PC-9 (cell line): ENCODE measurements at regions not wholly inside any gene's neighbourhood (a gene's known extent, or its start where the extent isn't known, plus 50 kb on each side); places are given as distances from the start of the nearest gene placed in this dataset.
A peak's percentile ranks its signal among the peaks of the same experiment; 100 is the strongest.

Experiments
- BruUV-seq: library from RNA; stranded (reverse); fragments of 400-500 nt; replicated peaks from 2 replicates; lab custom pipeline; 2021; lab: Mats Ljungman, UMichigan
- CTCF ChIA-PET: fragments of 300-600 bp; sonication (Branson Sonifier 250); formaldehyde crosslinking; loops from one replicate; lab custom pipeline; 2022; ENCODE audit warnings: antibody characterized with exemption; lab: Charles Lee
- POLR2A ChIA-PET: fragments of 300-600 bp; sonication (Branson Sonifier 250); formaldehyde crosslinking; loops from one replicate; lab custom pipeline; 2022; ENCODE audit warnings: antibody characterized with exemption; ENCODE audit not compliant: unreplicated experiment; lab: Charles Lee
- DNase-seq, 2 experiments: peaks; one replicate each; pipeline versions ENCODE4 v3.0.0 to v3.0.0-alpha.2; 2015 to 2022; ENCODE audit warnings: mixed read lengths in 1 of 2
- H2AFZ ChIP-seq: fragments of 200-600 bp; sonication (generic); 2 replicates; pipeline ENCODE4 v1.8.1; 2017; ENCODE audit warnings: antibody characterized with exemption
- H3F3A ChIP-seq: fragments of 200-600 bp; sonication (generic); 2 replicates; pipeline ENCODE4 v1.8.1; 2017; ENCODE audit warnings: antibody characterized with exemption, mild to moderate bottlenecking, low read depth; ENCODE audit not compliant: insufficient read depth
- H3K27ac ChIP-seq: fragments of 200-600 bp; sonication (generic); 2 replicates; pipeline ENCODE4 v1.6.1; 2016; ENCODE audit warnings: mixed run types
- H3K27me3 ChIP-seq: fragments of 200-600 bp; sonication (generic); 2 replicates; pipeline ENCODE4 v1.6.1; 2016; ENCODE audit warnings: low read depth, mixed run types; ENCODE audit not compliant: insufficient read depth
- H3K36me3 ChIP-seq: fragments of 200-600 bp; sonication (generic); 2 replicates; pipeline ENCODE4 v1.6.1; 2016; ENCODE audit warnings: low read depth, mixed run types
- H3K4me1 ChIP-seq: fragments of 200-600 bp; sonication (generic); replicated peaks from 2 replicates; pipeline ENCODE4 v1.6.1; 2016; ENCODE audit warnings: mixed run types; ENCODE audit not compliant: insufficient read depth
- H3K4me2 ChIP-seq: fragments of 200-600 bp; sonication (generic); 2 replicates; pipeline ENCODE4 v1.6.1; 2017; ENCODE audit warnings: mixed run types
- H3K4me3 ChIP-seq: fragments of 200-600 bp; sonication (generic); 2 replicates; pipeline ENCODE4 v1.6.1; 2016; ENCODE audit warnings: mixed run types
- H3K79me2 ChIP-seq: fragments of 200-600 bp; sonication (generic); 2 replicates; pipeline ENCODE4 v1.6.1; 2017; ENCODE audit warnings: low read depth, mixed run types
- H3K9me2 ChIP-seq: fragments of 200-600 bp; sonication (generic); 2 replicates; pipeline ENCODE4 v1.8.1; 2017; ENCODE audit warnings: mild to moderate bottlenecking; ENCODE audit not compliant: insufficient read depth
- H3K9me3 ChIP-seq: fragments of 200-600 bp; sonication (generic); 2 replicates; pipeline ENCODE4 v1.8.1; 2016; ENCODE audit warnings: low read depth; ENCODE audit not compliant: insufficient read depth
- H4K20me1 ChIP-seq: fragments of 200-600 bp; sonication (generic); 2 replicates; pipeline ENCODE4 v1.8.1; 2017; ENCODE audit not compliant: insufficient read depth
- EZH2 ChIP-seq: fragments of 200-600 bp; sonication (generic); IDR thresholded peaks from 2 replicates; pipeline ENCODE4 v1.8.0; 2017; ENCODE audit warnings: antibody characterized with exemption, low read depth
- intact Hi-C: fragments of 100-400 bp; cut with micrococcal nuclease; formaldehyde crosslinking; loops from one replicate; pipeline ENCODE4 v1.10.0; 2022; ENCODE audit not compliant: unreplicated experiment
- TF ChIP-seq, protein P1 (sequence below): fragments of 200-600 bp; sonication (generic); conservative IDR thresholded peaks from 2 replicates; pipeline ENCODE4 v1.6.1; 2017; ENCODE audit warnings: mixed run types, antibody characterized with exemption, mild to moderate bottlenecking, moderate library complexity

- intact Hi-C loops = no loop called here
These were observed 153.7 kb upstream of the FGF16 start for GRCh38 chrX:77293331-77293995.

GRCh38 chrX:77298296-77298695 is 148.9 kb upstream of the FGF16 start:
- Histone ChIP-seq H3K4me2 (peak overlapping the region; percentile 76), H3K9me3 (no peaks in the 10 kb centered on the region), H3K79me2 (no peaks in the 10 kb centered on the region), H2AFZ (peak overlapping the region; percentile 70; the same call in 1 of the 2 replicates), H3K27ac (peak overlapping the region; percentile 76), H4K20me1 (no peaks in the 10 kb centered on the region), H3K9me2 (no peaks in the 10 kb centered on the region), H3K36me3 (no peaks in the 10 kb centered on the region), H3F3A (peaks cover 7% of the 10 kb centered on the region), H3K27me3 (no peaks in the 10 kb centered on the region), H3K4me3 (peak overlapping the region; percentile 28; the same call in 1 of the 2 replicates), H3K4me1 (peaks cover 26% of the 10 kb centered on the region)
- peak in 1 of 2 experiments; percentile 64 for DNase-seq
- BruUV-seq = no TSS peak
- TF ChIP-seq, protein P1, sequence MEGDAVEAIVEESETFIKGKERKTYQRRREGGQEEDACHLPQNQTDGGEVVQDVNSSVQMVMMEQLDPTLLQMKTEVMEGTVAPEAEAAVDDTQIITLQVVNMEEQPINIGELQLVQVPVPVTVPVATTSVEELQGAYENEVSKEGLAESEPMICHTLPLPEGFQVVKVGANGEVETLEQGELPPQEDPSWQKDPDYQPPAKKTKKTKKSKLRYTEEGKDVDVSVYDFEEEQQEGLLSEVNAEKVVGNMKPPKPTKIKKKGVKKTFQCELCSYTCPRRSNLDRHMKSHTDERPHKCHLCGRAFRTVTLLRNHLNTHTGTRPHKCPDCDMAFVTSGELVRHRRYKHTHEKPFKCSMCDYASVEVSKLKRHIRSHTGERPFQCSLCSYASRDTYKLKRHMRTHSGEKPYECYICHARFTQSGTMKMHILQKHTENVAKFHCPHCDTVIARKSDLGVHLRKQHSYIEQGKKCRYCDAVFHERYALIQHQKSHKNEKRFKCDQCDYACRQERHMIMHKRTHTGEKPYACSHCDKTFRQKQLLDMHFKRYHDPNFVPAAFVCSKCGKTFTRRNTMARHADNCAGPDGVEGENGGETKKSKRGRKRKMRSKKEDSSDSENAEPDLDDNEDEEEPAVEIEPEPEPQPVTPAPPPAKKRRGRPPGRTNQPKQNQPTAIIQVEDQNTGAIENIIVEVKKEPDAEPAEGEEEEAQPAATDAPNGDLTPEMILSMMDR = no peak
- TF ChIP-seq EZH2 = no peak
- POLR2A ChIA-PET = no interaction called here
- intact Hi-C loops = no loop called here
- CTCF ChIA-PET = no interaction called here

More at GRCh38 chrX:77293331-77293995, 153.7 kb upstream of the FGF16 start:
- ChIA-PET POLR2A (no interaction called here), CTCF (no interaction called here)
- Histone ChIP-seq H3K9me2 (no peaks in the 10 kb centered on the region), H3K79me2 (no peaks in the 10 kb centered on the region), H3K4me1 (peaks cover 16% of the 10 kb centered on the region), H2AFZ (no peak overlapping the region), H3K4me3 (no peak overlapping the region), H3K27ac (no peak overlapping the region), H3K4me2 (no peak overlapping the region), H3K27me3 (no peaks in the 10 kb centered on the region), H3K36me3 (no peaks in the 10 kb centered on the region), H3F3A (peaks cover 4% of the 10 kb centered on the region; the same call in 1 of the 2 replicates), H3K9me3 (no peaks in the 10 kb centered on the region), H4K20me1 (no peaks in the 10 kb centered on the region)
- BruUV-seq = no TSS peak
- no peak for DNase-seq
- no peak for TF ChIP-seq EZH2

DNA sequence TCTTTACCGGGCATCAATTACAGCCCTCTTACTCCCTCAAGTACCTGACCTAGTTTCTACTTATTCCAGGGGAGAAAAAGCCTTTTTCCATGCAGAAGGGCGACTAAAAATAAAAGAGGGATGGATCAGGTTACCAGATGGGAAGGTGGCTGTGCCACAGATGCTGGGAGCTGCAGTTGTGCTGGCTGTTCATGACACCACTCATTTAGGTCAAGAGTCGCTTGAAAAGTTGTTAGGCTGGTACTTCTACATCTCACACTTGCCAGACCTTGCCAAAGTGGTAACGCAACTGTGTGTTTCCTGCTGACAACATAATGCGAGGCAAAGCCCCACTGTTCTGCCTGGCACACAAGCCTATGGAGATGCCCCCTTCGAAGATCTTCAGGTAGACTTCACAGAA is 148.4 kb upstream of the FGF16 start:
- Histone ChIP-seq H4K20me1 (no peaks in the 10 kb centered on the region), H3K9me3 (no peaks in the 10 kb centered on the region), H3K27me3 (no peaks in the 10 kb centered on the region), H3F3A (peaks cover 7% of the 10 kb centered on the region), H3K79me2 (no peaks in the 10 kb centered on the region), H3K4me3 (peak overlapping the region; percentile 28; the same call in 1 of the 2 replicates), H3K36me3 (no peaks in the 10 kb centered on the region), H3K4me1 (peaks cover 26% of the 10 kb centered on the region), H3K4me2 (peak overlapping the region; percentile 76), H2AFZ (peak overlapping the region; percentile 70), H3K9me2 (no peaks in the 10 kb centered on the region), H3K27ac (peak overlapping the region; percentile 76)
- intact Hi-C loops = no loop called here
- CTCF ChIA-PET = no interaction called here
- TF ChIP-seq, protein P1 = no peak
- TF ChIP-seq EZH2 = no peak
- no TSS peak for BruUV-seq
- POLR2A ChIA-PET = no interaction called here
- peak in 1 of 2 experiments; percentile 78 for DNase-seq
